Sigmoid colon (tissue), 4 donors: ENCODE measurements at regions not wholly inside any gene's neighbourhood (a gene's known extent, or its start where the extent isn't known, plus 50 kb on each side); places are given as distances from the start of the nearest gene placed in this dataset.

ENCODE experiments used
- CTCF ChIP-seq, 4 experiments: fragments of 450-650 bp in 3 of 4; fragments of 200-600 bp in 1 of 4; IDR thresholded peaks; one replicate each; pipeline ENCODE4 v1.5.1; 2016 to 2019; ENCODE audit warnings: antibody characterized with exemption in 4 of 4, mild to moderate bottlenecking in 3 of 4, moderate library complexity in 2 of 4
- EP300 ChIP-seq, 4 donors: sonication (generic); formaldehyde crosslinking; IDR thresholded peaks; one replicate each; pipeline ENCODE4 v1.6.1; 2017; ENCODE audit warnings: antibody characterized with exemption in 4 of 4
- POLR2A ChIP-seq, 2 donors: fragments of 450-650 bp; IDR thresholded peaks; one replicate each; pipeline ENCODE4 v1.6.1; 2016; ENCODE audit warnings: antibody characterized with exemption in 2 of 2, mild to moderate bottlenecking in 2 of 2, moderate library complexity in 2 of 2
- POLR2AphosphoS5 ChIP-seq, 4 donors: sonication (generic); formaldehyde crosslinking; IDR thresholded peaks; one replicate each; pipeline ENCODE4 v1.6.1; 2017; ENCODE audit warnings: antibody characterized with exemption in 4 of 4

- TF ChIP-seq CTCF (IDR thresholded peaks at IDR 0.05) (no peak), POLR2A (IDR thresholded peaks at IDR 0.05) (no peak), POLR2AphosphoS5 (IDR thresholded peaks at IDR 0.05) (no peak), EP300 (IDR thresholded peaks at IDR 0.05) (no peak)
These were observed 57.9 kb upstream of the ETS2 start for GRCh38 chr21:38747810-38748209.
